ENCODE measurements at regions not wholly inside any gene's neighbourhood (a gene's known extent, or its start where the extent isn't known, plus 50 kb on each side); places are given as distances from the start of the nearest gene placed in this dataset.

DNA sequence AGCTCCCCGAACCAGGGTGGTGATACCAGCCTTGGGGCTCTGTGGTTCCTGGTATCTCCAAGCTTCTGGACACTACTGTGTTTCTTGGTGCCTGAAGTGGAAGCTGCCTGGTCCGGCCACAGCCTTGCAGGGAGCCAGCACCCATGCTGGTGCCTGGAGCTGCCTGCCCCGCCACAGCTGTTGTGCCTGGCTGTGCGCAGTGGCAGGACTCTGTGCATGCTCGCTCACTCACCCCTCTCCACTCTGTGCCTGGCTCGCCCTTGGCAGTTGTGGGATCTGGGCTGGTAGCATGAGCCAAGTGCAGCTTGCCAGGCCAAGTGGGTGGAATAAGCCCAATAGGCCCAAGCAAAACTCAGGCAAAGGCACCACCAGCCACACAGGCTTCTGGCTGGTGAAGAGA lies 1225.3 kb downstream of the SLITRK5 start:
- H3K4me1 ChIP-seq: no peaks in the 10 kb centered on the region
- intact Hi-C loops (cut with DNase I): no loop called here
- TF ChIP-seq POLR2A (IDR thresholded peaks at IDR 0.05): no peak
- TF ChIP-seq, protein P1, sequence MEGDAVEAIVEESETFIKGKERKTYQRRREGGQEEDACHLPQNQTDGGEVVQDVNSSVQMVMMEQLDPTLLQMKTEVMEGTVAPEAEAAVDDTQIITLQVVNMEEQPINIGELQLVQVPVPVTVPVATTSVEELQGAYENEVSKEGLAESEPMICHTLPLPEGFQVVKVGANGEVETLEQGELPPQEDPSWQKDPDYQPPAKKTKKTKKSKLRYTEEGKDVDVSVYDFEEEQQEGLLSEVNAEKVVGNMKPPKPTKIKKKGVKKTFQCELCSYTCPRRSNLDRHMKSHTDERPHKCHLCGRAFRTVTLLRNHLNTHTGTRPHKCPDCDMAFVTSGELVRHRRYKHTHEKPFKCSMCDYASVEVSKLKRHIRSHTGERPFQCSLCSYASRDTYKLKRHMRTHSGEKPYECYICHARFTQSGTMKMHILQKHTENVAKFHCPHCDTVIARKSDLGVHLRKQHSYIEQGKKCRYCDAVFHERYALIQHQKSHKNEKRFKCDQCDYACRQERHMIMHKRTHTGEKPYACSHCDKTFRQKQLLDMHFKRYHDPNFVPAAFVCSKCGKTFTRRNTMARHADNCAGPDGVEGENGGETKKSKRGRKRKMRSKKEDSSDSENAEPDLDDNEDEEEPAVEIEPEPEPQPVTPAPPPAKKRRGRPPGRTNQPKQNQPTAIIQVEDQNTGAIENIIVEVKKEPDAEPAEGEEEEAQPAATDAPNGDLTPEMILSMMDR (IDR thresholded peaks at IDR 0.05): no peak
- H3K9me3 ChIP-seq: no peaks in the 10 kb centered on the region
- no peak for DNase-seq
- no peaks in the 10 kb centered on the region for H3K27me3 ChIP-seq
- no peaks in the 10 kb centered on the region for H3K36me3 ChIP-seq
- H3K27ac ChIP-seq: no peak overlapping the region
- no peak overlapping the region for H3K4me3 ChIP-seq
- WGBS, 2 donors: 83 to 84% methylated on average over 1 to 6 of the region's 6 CpGs

GRCh38 chr13:88908961-88909441 lies 1237.8 kb downstream of the SLITRK5 start:
- Histone ChIP-seq H3K4me3 (no peak overlapping the region), H3K4me1 (peaks cover 0 to 4% (median 3%) of the 10 kb centered on the region in 3 donors), H3K36me3 (no peaks in the 10 kb centered on the region), H3K9me3 (no peaks in the 10 kb centered on the region), H3K27ac (no peak overlapping the region), H3K27me3 (no peaks in the 10 kb centered on the region)
- intact Hi-C loops (cut with DNase I): no loop called here
- TF ChIP-seq POLR2A (IDR thresholded peaks at IDR 0.05): no peak
- TF ChIP-seq, protein P1 (IDR thresholded peaks at IDR 0.05): no peak
- DNase-seq: no peak
- 16 to 23% methylated on average over 2 of the region's 2 CpGs for WGBS, 2 donors

- 42 to 59% methylated on average over 3 of the region's 3 CpGs for WGBS, 2 donors
- Histone ChIP-seq H3K4me1 (no peaks in the 10 kb centered on the region), H3K36me3 (no peaks in the 10 kb centered on the region), H3K4me3 (no peak overlapping the region), H3K27me3 (no peaks in the 10 kb centered on the region), H3K9me3 (no peaks in the 10 kb centered on the region), H3K27ac (no peak overlapping the region)
- TF ChIP-seq, protein P1 (IDR thresholded peaks at IDR 0.05): no peak
- TF ChIP-seq POLR2A (IDR thresholded peaks at IDR 0.05): no peak
- no peak for DNase-seq
- intact Hi-C loops (cut with DNase I): no loop called here
Observed at GRCh38 chr13:88919970-88920628, 1248.9 kb downstream of the SLITRK5 start.

DNA sequence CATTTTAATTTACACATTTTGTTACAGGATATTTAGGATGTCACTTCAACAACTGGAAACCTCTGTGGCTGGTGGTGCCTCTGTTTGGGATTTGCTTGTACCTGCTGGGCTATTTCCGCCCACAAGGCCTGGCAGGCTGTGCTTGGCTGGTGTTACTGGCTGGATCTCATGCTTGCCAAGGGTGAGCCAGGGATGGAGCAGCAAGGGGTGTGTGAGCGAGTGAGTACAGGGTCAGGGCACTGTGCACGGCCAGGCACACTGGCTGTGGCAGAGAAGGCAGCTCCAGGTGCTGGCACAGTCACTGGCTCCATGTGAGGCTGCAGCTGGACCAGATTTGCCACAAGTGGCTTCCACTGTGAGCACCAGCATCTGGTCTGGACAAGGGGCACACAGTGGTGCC lies 1254.8 kb downstream of the SLITRK5 start:
- no peaks in the 10 kb centered on the region for H3K4me1 ChIP-seq
- DNase-seq: no peak
- H3K4me3 ChIP-seq: no peak overlapping the region
- no peaks in the 10 kb centered on the region for H3K36me3 ChIP-seq
- H3K9me3 ChIP-seq: peaks cover 0 to 7% (median 0%) of the 10 kb centered on the region in 3 donors
- H3K27ac ChIP-seq: no peak overlapping the region
- no peak for TF ChIP-seq POLR2A (IDR thresholded peaks at IDR 0.05)
- TF ChIP-seq, protein P1 (IDR thresholded peaks at IDR 0.05): no peak
- WGBS, 2 donors: 0 to 43% methylated on average over 1 of the region's 3 CpGs
- no peaks in the 10 kb centered on the region for H3K27me3 ChIP-seq
- intact Hi-C loops (cut with DNase I): no loop called here

DNA sequence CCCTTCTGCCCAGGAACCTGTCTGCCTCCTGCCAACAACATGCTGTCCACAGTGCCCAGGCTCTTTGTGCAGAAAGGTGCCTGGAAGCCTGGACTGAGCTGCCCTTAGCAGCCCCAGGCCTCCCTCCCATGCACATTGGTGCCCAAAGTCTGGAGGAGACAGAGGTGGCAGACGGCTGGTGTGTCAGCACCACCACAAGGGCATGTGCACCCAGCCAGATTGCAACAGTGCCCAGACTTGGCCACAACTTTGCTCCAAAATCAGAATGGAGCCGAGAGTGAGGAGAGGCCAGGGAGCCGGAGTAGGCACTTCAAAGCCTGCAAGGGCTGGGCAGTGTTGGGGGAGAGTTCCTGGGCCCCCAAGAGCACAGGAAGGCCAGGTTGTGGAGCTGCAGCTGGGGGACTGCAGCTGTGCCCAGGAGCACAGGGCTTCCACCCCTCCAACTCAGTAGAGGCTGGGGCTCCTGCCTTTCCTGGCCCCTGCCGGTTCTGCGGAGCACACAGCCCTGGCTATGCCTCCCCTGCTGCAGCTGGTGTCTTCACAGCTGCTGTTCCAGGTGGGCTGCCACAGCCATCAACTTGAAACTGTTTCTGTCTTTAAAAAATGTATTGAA lies 1255.8 kb downstream of the SLITRK5 start:
- intact Hi-C loops (cut with DNase I): no loop called here
- no peak for DNase-seq
- WGBS, 2 donors: 68 to 94% methylated on average over 2 to 3 of the region's 5 CpGs
- no peaks in the 10 kb centered on the region for H3K27me3 ChIP-seq
- H3K4me1 ChIP-seq: no peaks in the 10 kb centered on the region
- H3K36me3 ChIP-seq: no peaks in the 10 kb centered on the region
- TF ChIP-seq, protein P1 (IDR thresholded peaks at IDR 0.05): no peak
- no peak for TF ChIP-seq POLR2A (IDR thresholded peaks at IDR 0.05)
- H3K27ac ChIP-seq: no peak overlapping the region
- H3K4me3 ChIP-seq: no peak overlapping the region
- peaks cover 0 to 7% (median 0%) of the 10 kb centered on the region in 3 donors for H3K9me3 ChIP-seq

All from esophagus squamous epithelium (tissue), 5 donors.